Activated CD4-positive, alpha-beta memory T cell treated with anti-CD3 and anti-CD28 coated beads for 36 hours (primary cell): ENCODE measurements at regions not wholly inside any gene's neighbourhood (a gene's known extent, or its start where the extent isn't known, plus 50 kb on each side); places are given as distances from the start of the nearest gene placed in this dataset.

Experiments
- CTCF ChIA-PET: fragments of 350-600 bp; sonication (Branson Sonifier 250); formaldehyde crosslinking; loops from one replicate; lab custom pipeline; 2021; ENCODE audit warnings: antibody characterized with exemption, inconsistent platforms; lab: Charles Lee
- POLR2A ChIA-PET: fragments of 350-600 bp; sonication (Branson Sonifier 250); formaldehyde crosslinking; loops from one replicate; lab custom pipeline; 2021; ENCODE audit warnings: antibody characterized with exemption; lab: Charles Lee
- DNase-seq: peaks from one replicate; pipeline ENCODE4 v3.0.0-alpha.2; 2020
- H3K27ac Mint-ChIP-seq: one replicate; pipeline ENCODE4 v1.8.0; 2021; ENCODE audit warnings: mixed read lengths
- H3K27me3 Mint-ChIP-seq: one replicate; pipeline ENCODE4 v1.8.0; 2021; ENCODE audit warnings: mixed read lengths
- H3K36me3 Mint-ChIP-seq: one replicate; pipeline ENCODE4 v1.8.0; 2021; ENCODE audit warnings: mixed read lengths
- H3K4me1 Mint-ChIP-seq: one replicate; pipeline ENCODE4 v1.8.0; 2021; ENCODE audit warnings: low read depth, mixed read lengths
- H3K4me3 Mint-ChIP-seq: one replicate; pipeline ENCODE4 v1.8.0; 2021; ENCODE audit warnings: mild to moderate bottlenecking, mixed read lengths
- H3K9me3 Mint-ChIP-seq: one replicate; pipeline ENCODE4 v1.8.0; 2021; ENCODE audit warnings: mixed read lengths
- intact Hi-C: fragments of 100-400 bp; cut with micrococcal nuclease; formaldehyde crosslinking; loops from one replicate; pipeline ENCODE4 v1.15.1; 2023

- no peaks in the 10 kb centered on the region for H3K4me1 Mint-ChIP-seq
- H3K36me3 Mint-ChIP-seq = no peaks in the 10 kb centered on the region
- intact Hi-C loops = no loop called here
- CTCF ChIA-PET = no interaction called here
- no peaks in the 10 kb centered on the region for H3K27me3 Mint-ChIP-seq
- POLR2A ChIA-PET = no interaction called here
- no peak for DNase-seq
- no peaks in the 10 kb centered on the region for H3K9me3 Mint-ChIP-seq
- H3K27ac Mint-ChIP-seq = no peak overlapping the region
- H3K4me3 Mint-ChIP-seq = no peak overlapping the region
These were observed 368.0 kb downstream of the FAT4 start for GRCh38 chr4:125682730-125683129.

- DNase-seq = no peak
- Mint-ChIP-seq H3K36me3 (no peaks in the 10 kb centered on the region), H3K4me1 (no peaks in the 10 kb centered on the region), H3K27ac (no peak overlapping the region), H3K27me3 (no peaks in the 10 kb centered on the region), H3K9me3 (no peaks in the 10 kb centered on the region), H3K4me3 (no peak overlapping the region)
- ChIA-PET CTCF (no interaction called here), POLR2A (no interaction called here)
- intact Hi-C loops = no loop called here
These were observed 374.1 kb downstream of the FAT4 start for GRCh38 chr4:125688841-125689240.

GRCh38 chr4:125689805-125690204 is 375.1 kb downstream of the FAT4 start:
- Mint-ChIP-seq H3K27ac (no peak overlapping the region), H3K4me1 (no peaks in the 10 kb centered on the region), H3K36me3 (no peaks in the 10 kb centered on the region), H3K4me3 (no peak overlapping the region), H3K27me3 (no peaks in the 10 kb centered on the region), H3K9me3 (peaks cover 2% of the 10 kb centered on the region)
- POLR2A ChIA-PET = no interaction called here
- CTCF ChIA-PET = no interaction called here
- intact Hi-C loops = no loop called here
- DNase-seq = no peak

- H3K27ac Mint-ChIP-seq = no peak overlapping the region
- DNase-seq = no peak
- POLR2A ChIA-PET = no interaction called here
- intact Hi-C loops = no loop called here
- no peak overlapping the region for H3K4me3 Mint-ChIP-seq
- no peaks in the 10 kb centered on the region for H3K4me1 Mint-ChIP-seq
- CTCF ChIA-PET = no interaction called here
- no peaks in the 10 kb centered on the region for H3K27me3 Mint-ChIP-seq
- no peaks in the 10 kb centered on the region for H3K36me3 Mint-ChIP-seq
- H3K9me3 Mint-ChIP-seq = peaks cover 12% of the 10 kb centered on the region
These were observed 378.5 kb downstream of the FAT4 start for GRCh38 chr4:125693228-125693627.

GRCh38 chr4:125702406-125702805 is 387.7 kb downstream of the FAT4 start:
- no peaks in the 10 kb centered on the region for H3K9me3 Mint-ChIP-seq
- intact Hi-C loops = no loop called here
- no peak overlapping the region for H3K4me3 Mint-ChIP-seq
- no peaks in the 10 kb centered on the region for H3K4me1 Mint-ChIP-seq
- no peaks in the 10 kb centered on the region for H3K27me3 Mint-ChIP-seq
- H3K27ac Mint-ChIP-seq = no peak overlapping the region
- DNase-seq = no peak
- ChIA-PET CTCF (no interaction called here), POLR2A (no interaction called here)
- no peaks in the 10 kb centered on the region for H3K36me3 Mint-ChIP-seq

GRCh38 chr4:125703443-125703842 is 388.7 kb downstream of the FAT4 start:
- H3K27me3 Mint-ChIP-seq = no peaks in the 10 kb centered on the region
- H3K4me3 Mint-ChIP-seq = no peak overlapping the region
- DNase-seq = no peak
- H3K9me3 Mint-ChIP-seq = no peaks in the 10 kb centered on the region
- H3K36me3 Mint-ChIP-seq = no peaks in the 10 kb centered on the region
- intact Hi-C loops = no loop called here
- H3K4me1 Mint-ChIP-seq = no peaks in the 10 kb centered on the region
- H3K27ac Mint-ChIP-seq = no peak overlapping the region
- POLR2A ChIA-PET = no interaction called here
- CTCF ChIA-PET = no interaction called here

GRCh38 chr4:125704726-125705125 is 390.0 kb downstream of the FAT4 start:
- Mint-ChIP-seq H3K27ac (no peak overlapping the region), H3K36me3 (no peaks in the 10 kb centered on the region), H3K4me3 (no peak overlapping the region), H3K4me1 (no peaks in the 10 kb centered on the region), H3K9me3 (no peaks in the 10 kb centered on the region), H3K27me3 (no peaks in the 10 kb centered on the region)
- ChIA-PET POLR2A (no interaction called here), CTCF (no interaction called here)
- intact Hi-C loops = no loop called here
- DNase-seq = no peak

GRCh38 chr4:125705681-125706080 is 390.9 kb downstream of the FAT4 start:
- CTCF ChIA-PET = no interaction called here
- Mint-ChIP-seq H3K9me3 (no peaks in the 10 kb centered on the region), H3K27me3 (no peaks in the 10 kb centered on the region), H3K4me1 (no peaks in the 10 kb centered on the region), H3K27ac (no peak overlapping the region), H3K4me3 (no peak overlapping the region), H3K36me3 (no peaks in the 10 kb centered on the region)
- POLR2A ChIA-PET = no interaction called here
- intact Hi-C loops = no loop called here
- no peak for DNase-seq

GRCh38 chr4:125707397-125707796 is 392.6 kb downstream of the FAT4 start:
- Mint-ChIP-seq H3K4me3 (no peak overlapping the region), H3K4me1 (no peaks in the 10 kb centered on the region), H3K9me3 (no peaks in the 10 kb centered on the region), H3K27ac (no peak overlapping the region), H3K36me3 (no peaks in the 10 kb centered on the region), H3K27me3 (no peaks in the 10 kb centered on the region)
- intact Hi-C loops = no loop called here
- ChIA-PET CTCF (no interaction called here), POLR2A (no interaction called here)
- DNase-seq = no peak

- POLR2A ChIA-PET = no interaction called here
- H3K4me3 Mint-ChIP-seq = no peak overlapping the region
These were observed 396.0 kb downstream of the FAT4 start for GRCh38 chr4:125710766-125711165.

GRCh38 chr4:125714049-125714448 is 399.3 kb downstream of the FAT4 start:
- Mint-ChIP-seq H3K27me3 (no peaks in the 10 kb centered on the region), H3K9me3 (peaks cover 9% of the 10 kb centered on the region), H3K36me3 (no peaks in the 10 kb centered on the region), H3K4me3 (no peak overlapping the region), H3K27ac (no peak overlapping the region), H3K4me1 (no peaks in the 10 kb centered on the region)
- CTCF ChIA-PET = no interaction called here
- intact Hi-C loops = no loop called here
- POLR2A ChIA-PET = no interaction called here
- DNase-seq = no peak

More at GRCh38 chr4:125710766-125711165, 396.0 kb downstream of the FAT4 start:
- no peak overlapping the region for H3K27ac Mint-ChIP-seq
- no peaks in the 10 kb centered on the region for H3K27me3 Mint-ChIP-seq
- peaks cover 3% of the 10 kb centered on the region for H3K9me3 Mint-ChIP-seq
- H3K36me3 Mint-ChIP-seq = no peaks in the 10 kb centered on the region
- CTCF ChIA-PET = no interaction called here
- intact Hi-C loops = no loop called here
- DNase-seq = no peak
- H3K4me1 Mint-ChIP-seq = no peaks in the 10 kb centered on the region

- H3K4me1 Mint-ChIP-seq = no peaks in the 10 kb centered on the region
- no peaks in the 10 kb centered on the region for H3K36me3 Mint-ChIP-seq
- intact Hi-C loops = no loop called here
- H3K9me3 Mint-ChIP-seq = peaks cover 9% of the 10 kb centered on the region
- H3K27me3 Mint-ChIP-seq = no peaks in the 10 kb centered on the region
- POLR2A ChIA-PET = no interaction called here
- CTCF ChIA-PET = interaction anchor here (0.6 kb wide), 1 partner anchor 273 kb away, joined by 3 read pairs; no protein-coding TSS in a partner anchor
- no peak overlapping the region for H3K27ac Mint-ChIP-seq
- no peak for DNase-seq
- H3K4me3 Mint-ChIP-seq = no peak overlapping the region
These were observed 400.1 kb downstream of the FAT4 start for GRCh38 chr4:125714845-125715244.

- ChIA-PET CTCF (no interaction called here), POLR2A (no interaction called here)
- no peaks in the 10 kb centered on the region for H3K4me1 Mint-ChIP-seq
- H3K4me3 Mint-ChIP-seq = no peak overlapping the region
- H3K27me3 Mint-ChIP-seq = no peaks in the 10 kb centered on the region
- H3K9me3 Mint-ChIP-seq = peaks cover 11% of the 10 kb centered on the region
- no peaks in the 10 kb centered on the region for H3K36me3 Mint-ChIP-seq
- intact Hi-C loops = no loop called here
- no peak for DNase-seq
- H3K27ac Mint-ChIP-seq = no peak overlapping the region
These were observed 405.2 kb downstream of the FAT4 start for GRCh38 chr4:125719987-125720386.

GRCh38 chr4:125722009-125722408 is 407.3 kb downstream of the FAT4 start:
- H3K4me1 Mint-ChIP-seq = no peaks in the 10 kb centered on the region
- CTCF ChIA-PET = no interaction called here
- no peak for DNase-seq
- no peaks in the 10 kb centered on the region for H3K27me3 Mint-ChIP-seq
- H3K27ac Mint-ChIP-seq = no peak overlapping the region
- POLR2A ChIA-PET = no interaction called here
- no peaks in the 10 kb centered on the region for H3K36me3 Mint-ChIP-seq
- H3K9me3 Mint-ChIP-seq = peaks cover 11% of the 10 kb centered on the region
- intact Hi-C loops = no loop called here
- no peak overlapping the region for H3K4me3 Mint-ChIP-seq
